ENCODE measurements at regions not wholly inside any gene's neighbourhood (a gene's known extent, or its start where the extent isn't known, plus 50 kb on each side); places are given as distances from the start of the nearest gene placed in this dataset.
"Not testable (repeated sequence)": the region's sequence is repeated elsewhere in the genome, so short reads cannot be mapped to it uniquely, and the experiment has no call there.

- H3K9me3 ChIP-seq; intact Hi-C loops (cut with DNase I): not testable (repeated sequence)
These were observed 111.4 kb upstream of the METTL9 start for GRCh38 chr16:21487956-21488355.

GRCh38 chr16:21499046-21499445 lies 100.3 kb upstream of the METTL9 start:
- DNase-seq (ENCODE audit: extremely low spot score in 2 of 2); H3K27me3 ChIP-seq: not testable (repeated sequence)

More at GRCh38 chr16:21487956-21488355, 111.4 kb upstream of the METTL9 start:
- DNase-seq (ENCODE audit: extremely low spot score in 2 of 2); H3K27ac ChIP-seq; H3K4me1 ChIP-seq; H3K36me3 ChIP-seq; H3K27me3 ChIP-seq; H3K4me3 ChIP-seq: not testable (repeated sequence)

GRCh38 chr16:21501223-21501868 lies 98.0 kb upstream of the METTL9 start:
- DNase-seq (ENCODE audit: extremely low spot score in 2 of 2); H3K9me3 ChIP-seq; H3K4me1 ChIP-seq; H3K36me3 ChIP-seq; H3K27me3 ChIP-seq: not testable (repeated sequence)
- intact Hi-C loops (cut with DNase I) = loop anchor here (10.0 kb wide), 1 partner anchor 53 kb away; no protein-coding TSS in a partner anchor
- H3K27ac ChIP-seq = peak overlapping the region; percentile 87
- H3K4me3 ChIP-seq = peak overlapping the region; percentile 76 to 93

More at GRCh38 chr16:21499046-21499445, 100.3 kb upstream of the METTL9 start:
- H3K36me3 ChIP-seq; H3K27ac ChIP-seq; H3K9me3 ChIP-seq; H3K4me1 ChIP-seq; intact Hi-C loops (cut with DNase I); H3K4me3 ChIP-seq: not testable (repeated sequence)

- intact Hi-C loops (cut with DNase I) = loop anchor here (10.0 kb wide), 1 partner anchor 53 kb away; no protein-coding TSS in a partner anchor
- Histone ChIP-seq H3K36me3 (no peaks in the 10 kb centered on the region), H3K4me1 (peaks cover 7% of the 10 kb centered on the region), H3K27ac (peak overlapping the region; percentile 87), H3K27me3 (no peaks in the 10 kb centered on the region), H3K4me3 (peak overlapping the region; percentile 76 to 93), H3K9me3 (no peaks in the 10 kb centered on the region)
- DNase-seq (ENCODE audit: extremely low spot score in 2 of 2) = no peak
- TF ChIP-seq POLR2AphosphoS5 (IDR thresholded peaks at IDR 0.05; ENCODE audit: insufficient read depth in 1 of 2, low read depth in 1 of 2) = peak in 1 of 2 donors; percentile 82
- TF ChIP-seq POLR2A (IDR thresholded peaks at IDR 0.05) = peak in 1 of 2 donors; percentile 93
- no peak for TF ChIP-seq CTCF (IDR thresholded peaks at IDR 0.05)
These were observed 97.3 kb upstream of the METTL9 start for GRCh38 chr16:21501869-21502667.

GRCh38 chr16:21503574-21503920 lies 95.8 kb upstream of the METTL9 start:
- H3K27ac ChIP-seq; H3K36me3 ChIP-seq; H3K4me3 ChIP-seq; H3K27me3 ChIP-seq; DNase-seq (ENCODE audit: extremely low spot score in 2 of 2); H3K9me3 ChIP-seq: not testable (repeated sequence)
- intact Hi-C loops (cut with DNase I) = loop anchor here (10.0 kb wide), 1 partner anchor 51 kb away; no protein-coding TSS in a partner anchor
- H3K4me1 ChIP-seq = peaks cover 15% of the 10 kb centered on the region

GRCh38 chr16:21503941-21504832 lies 95.2 kb upstream of the METTL9 start:
- not testable (repeated sequence) for H3K9me3 ChIP-seq; H3K27me3 ChIP-seq; DNase-seq (ENCODE audit: extremely low spot score in 2 of 2); H3K4me3 ChIP-seq; H3K36me3 ChIP-seq; H3K27ac ChIP-seq
- peaks cover 20% of the 10 kb centered on the region for H3K4me1 ChIP-seq
- intact Hi-C loops (cut with DNase I) = loop anchor here (10.0 kb wide), 1 partner anchor 51 kb away; no protein-coding TSS in a partner anchor

- intact Hi-C loops (cut with DNase I) = loop anchor here (10.0 kb wide), 1 partner anchor 49 kb away; no protein-coding TSS in a partner anchor
- H3K4me1 ChIP-seq = peaks cover 37% of the 10 kb centered on the region
- H3K9me3 ChIP-seq; H3K27ac ChIP-seq; DNase-seq (ENCODE audit: extremely low spot score in 2 of 2); H3K4me3 ChIP-seq; H3K27me3 ChIP-seq; H3K36me3 ChIP-seq: not testable (repeated sequence)
These were observed 93.4 kb upstream of the METTL9 start for GRCh38 chr16:21505751-21506520.

All from vagina (tissue), 2 donors.